ENCODE measurements at regions not wholly inside any gene's neighbourhood (a gene's known extent, or its start where the extent isn't known, plus 50 kb on each side); places are given as distances from the start of the nearest gene placed in this dataset.
"Not testable (repeated sequence)": the region's sequence is repeated elsewhere in the genome, so short reads cannot be mapped to it uniquely, and the experiment has no call there.

DNA sequence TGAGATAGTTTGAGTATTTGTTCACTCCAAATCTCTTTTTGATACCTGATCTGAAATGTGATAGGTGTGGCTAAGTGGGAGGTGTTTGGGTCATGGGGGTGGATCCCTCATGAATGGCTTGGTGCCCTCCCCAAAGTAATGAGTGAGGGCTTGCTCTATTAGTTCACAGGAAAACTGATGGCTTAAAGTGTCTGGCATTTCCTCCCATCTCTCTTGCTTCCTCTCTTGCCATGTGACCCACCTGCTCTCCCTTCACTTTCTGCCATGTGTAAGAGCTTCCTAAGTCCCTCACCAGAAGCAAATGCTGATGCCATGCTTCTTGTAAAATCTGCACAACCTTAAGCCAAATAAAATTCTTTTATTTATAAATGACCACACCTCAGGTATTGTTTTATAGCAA lies 61.1 kb downstream of the MAD2L1 start:
- H3K4me3 ChIP-seq (ENCODE audit: control insufficient read depth, low read depth, low read length) = no peak overlapping the region
- DNase-seq (ENCODE audit: low read depth) = no peak
- TF ChIP-seq, protein P1, sequence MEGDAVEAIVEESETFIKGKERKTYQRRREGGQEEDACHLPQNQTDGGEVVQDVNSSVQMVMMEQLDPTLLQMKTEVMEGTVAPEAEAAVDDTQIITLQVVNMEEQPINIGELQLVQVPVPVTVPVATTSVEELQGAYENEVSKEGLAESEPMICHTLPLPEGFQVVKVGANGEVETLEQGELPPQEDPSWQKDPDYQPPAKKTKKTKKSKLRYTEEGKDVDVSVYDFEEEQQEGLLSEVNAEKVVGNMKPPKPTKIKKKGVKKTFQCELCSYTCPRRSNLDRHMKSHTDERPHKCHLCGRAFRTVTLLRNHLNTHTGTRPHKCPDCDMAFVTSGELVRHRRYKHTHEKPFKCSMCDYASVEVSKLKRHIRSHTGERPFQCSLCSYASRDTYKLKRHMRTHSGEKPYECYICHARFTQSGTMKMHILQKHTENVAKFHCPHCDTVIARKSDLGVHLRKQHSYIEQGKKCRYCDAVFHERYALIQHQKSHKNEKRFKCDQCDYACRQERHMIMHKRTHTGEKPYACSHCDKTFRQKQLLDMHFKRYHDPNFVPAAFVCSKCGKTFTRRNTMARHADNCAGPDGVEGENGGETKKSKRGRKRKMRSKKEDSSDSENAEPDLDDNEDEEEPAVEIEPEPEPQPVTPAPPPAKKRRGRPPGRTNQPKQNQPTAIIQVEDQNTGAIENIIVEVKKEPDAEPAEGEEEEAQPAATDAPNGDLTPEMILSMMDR (IDR thresholded peaks at IDR 0.05; ENCODE audit: control insufficient read depth, insufficient read depth, low read depth, low read length, missing control alignments) = no peak

DNA sequence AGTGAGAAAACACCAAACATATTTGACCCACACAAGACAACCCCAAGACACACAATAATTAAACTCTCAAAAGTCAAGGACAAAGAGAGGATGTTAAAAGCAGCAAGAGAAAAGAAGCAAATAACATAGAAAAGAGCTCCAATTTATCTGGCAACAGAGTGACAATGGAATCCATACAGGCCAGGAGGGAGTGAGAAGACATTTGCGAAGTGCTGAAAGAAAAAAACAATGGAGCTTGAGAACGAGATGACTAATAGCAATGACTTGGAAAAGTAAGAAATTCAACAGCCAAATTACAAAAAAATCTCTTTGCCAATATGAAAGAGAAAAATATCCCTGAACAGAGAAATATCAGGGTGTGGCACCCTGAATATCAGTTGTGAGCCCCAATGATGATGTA lies 61.6 kb downstream of the MAD2L1 start:
- DNase-seq (ENCODE audit: low read depth) = no peak
- H3K4me3 ChIP-seq (ENCODE audit: control insufficient read depth, low read depth, low read length) = no peak overlapping the region
- TF ChIP-seq, protein P1 (IDR thresholded peaks at IDR 0.05; ENCODE audit: control insufficient read depth, insufficient read depth, low read depth, low read length, missing control alignments) = no peak

DNA sequence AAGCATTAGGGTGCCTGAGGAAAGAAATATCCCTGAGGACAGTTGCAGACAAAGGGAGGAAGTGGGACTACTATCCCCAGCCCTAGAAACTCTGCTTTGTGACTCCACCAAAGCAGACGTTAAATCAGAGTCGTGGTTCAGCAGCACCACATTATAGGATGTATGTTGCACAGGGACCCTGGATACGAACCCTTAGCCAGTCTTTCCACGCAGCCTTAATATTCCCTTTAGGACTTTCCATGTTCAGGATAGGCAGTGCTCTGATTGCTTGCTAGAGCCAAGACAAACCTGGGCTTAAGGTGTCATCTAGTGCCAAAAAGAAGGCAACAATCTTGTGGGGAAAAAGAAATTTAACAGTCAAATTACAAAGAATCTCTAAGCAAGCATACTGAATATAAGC lies 62.6 kb downstream of the MAD2L1 start:
- TF ChIP-seq, protein P1 (IDR thresholded peaks at IDR 0.05; ENCODE audit: control insufficient read depth, insufficient read depth, low read depth, low read length, missing control alignments) = no peak
- H3K4me3 ChIP-seq (ENCODE audit: control insufficient read depth, low read depth, low read length) = no peak overlapping the region
- DNase-seq (ENCODE audit: low read depth) = no peak

DNA sequence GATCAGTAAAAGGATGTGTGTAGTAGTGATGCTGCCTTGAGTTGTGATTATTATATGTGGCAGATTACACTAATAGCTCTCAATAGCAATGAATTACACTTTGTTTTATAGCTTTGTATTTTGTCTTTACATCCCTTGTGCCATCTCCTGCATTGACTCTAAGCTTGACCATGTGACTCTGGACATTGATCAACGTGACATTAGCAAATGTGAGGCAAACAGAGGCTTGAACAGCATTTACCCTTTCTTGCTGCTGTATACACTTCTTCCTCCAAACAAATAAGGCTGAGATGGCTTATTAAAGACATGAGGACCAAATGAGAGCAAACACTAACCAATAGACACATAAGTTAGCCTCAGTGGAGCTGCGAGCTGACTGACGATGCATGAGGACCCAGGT lies 63.5 kb downstream of the MAD2L1 start:
- TF ChIP-seq, protein P1 (IDR thresholded peaks at IDR 0.05; ENCODE audit: control insufficient read depth, insufficient read depth, low read depth, low read length, missing control alignments) = no peak
- DNase-seq (ENCODE audit: low read depth) = no peak
- no peak overlapping the region for H3K4me3 ChIP-seq (ENCODE audit: control insufficient read depth, low read depth, low read length)

DNA sequence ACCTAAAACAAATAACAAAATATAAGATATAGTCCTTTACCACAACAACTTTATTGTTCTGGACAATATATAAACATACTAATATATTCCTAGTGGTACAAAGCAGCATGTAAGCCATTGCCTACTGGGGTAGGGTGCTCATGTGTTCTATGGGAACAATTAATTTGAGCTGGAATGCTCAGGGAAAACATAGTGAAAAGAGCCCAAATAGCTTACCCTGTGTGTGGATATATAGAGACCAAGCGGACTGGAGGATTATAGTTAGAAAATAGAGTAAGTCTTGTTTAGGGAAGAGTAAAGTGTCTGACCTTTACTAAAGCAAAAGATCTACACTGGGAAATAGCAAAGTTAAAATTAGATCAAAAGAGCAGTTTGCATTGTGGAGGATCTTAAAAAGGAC lies 64.8 kb downstream of the MAD2L1 start:
- H3K4me3 ChIP-seq (ENCODE audit: control insufficient read depth, low read depth, low read length) = no peak overlapping the region
- DNase-seq (ENCODE audit: low read depth) = no peak
- TF ChIP-seq, protein P1 (IDR thresholded peaks at IDR 0.05; ENCODE audit: control insufficient read depth, insufficient read depth, low read depth, low read length, missing control alignments) = no peak

DNA sequence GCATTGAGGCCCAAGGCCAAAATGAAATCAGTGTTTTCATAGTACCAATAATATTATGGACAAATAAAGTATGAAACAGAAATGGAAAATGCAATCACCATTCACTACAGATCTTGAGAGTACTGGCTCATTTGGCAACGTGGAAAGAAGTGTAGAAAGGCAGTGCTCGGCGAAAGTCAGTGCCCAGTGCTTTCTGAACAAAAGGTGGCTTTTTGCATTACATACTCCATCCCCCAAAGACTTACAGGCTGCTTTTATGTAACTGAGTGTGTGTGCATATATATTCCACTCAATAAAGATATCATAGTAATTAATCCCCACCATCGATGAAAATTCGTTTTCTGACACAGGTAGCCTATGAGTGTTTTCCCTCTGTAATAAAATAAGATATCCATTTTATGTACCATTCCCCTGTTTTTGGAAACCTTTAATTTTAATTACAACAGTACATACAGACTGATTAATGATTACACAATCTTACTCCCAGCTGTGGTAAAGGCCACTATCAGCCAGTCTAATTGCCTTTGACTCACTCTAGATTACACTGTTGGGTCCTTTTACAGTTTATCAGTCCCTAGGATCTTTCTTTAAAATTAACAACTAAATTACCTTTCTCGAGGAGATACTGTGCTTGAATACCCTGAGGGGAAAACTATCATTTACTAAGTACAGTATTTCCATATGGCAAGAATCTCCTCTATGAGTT lies 65.9 kb downstream of the MAD2L1 start:
- DNase-seq (ENCODE audit: low read depth) = no peak
- TF ChIP-seq, protein P1 (IDR thresholded peaks at IDR 0.05; ENCODE audit: control insufficient read depth, insufficient read depth, low read depth, low read length, missing control alignments) = no peak

DNA sequence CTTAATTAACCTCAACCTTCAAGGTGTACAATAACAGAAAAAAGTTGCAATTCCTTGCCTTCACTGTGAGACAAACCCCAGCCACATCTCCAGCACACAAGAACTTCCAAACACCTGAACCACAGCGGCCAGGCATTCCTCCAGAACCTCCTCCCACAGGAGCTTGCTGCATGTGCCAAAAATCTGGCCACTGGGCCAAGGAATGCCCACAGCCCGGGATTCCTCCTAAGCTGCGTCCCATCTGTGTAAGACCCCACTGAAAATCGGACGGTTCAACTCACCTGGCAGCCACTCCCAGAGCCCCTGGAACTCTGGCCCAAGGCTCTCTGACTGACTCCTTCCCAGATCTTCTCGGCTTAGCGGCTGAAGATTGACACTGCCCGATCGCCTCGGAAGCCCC lies 70.6 kb downstream of the MAD2L1 start:
- not testable (repeated sequence) for DNase-seq (ENCODE audit: low read depth); H3K4me3 ChIP-seq (ENCODE audit: control insufficient read depth, low read depth, low read length)

More for the DNA sequence above, 65.9 kb downstream of the MAD2L1 start:
- H3K4me3 ChIP-seq (ENCODE audit: control insufficient read depth, low read depth, low read length) = no peak overlapping the region
